CD8-positive, alpha-beta memory T cell (primary cell): ENCODE measurements at regions not wholly inside any gene's neighbourhood (a gene's known extent, or its start where the extent isn't known, plus 50 kb on each side); places are given as distances from the start of the nearest gene placed in this dataset.

ENCODE experiments used
- CTCF ChIA-PET: fragments of 350-600 bp; sonication (Branson Sonifier 250); formaldehyde crosslinking; loops from one replicate; lab custom pipeline; 2021; ENCODE audit warnings: antibody characterized with exemption; lab: Charles Lee
- POLR2A ChIA-PET: fragments of 350-600 bp; sonication (Branson Sonifier 250); formaldehyde crosslinking; loops from one replicate; lab custom pipeline; 2021; ENCODE audit warnings: antibody characterized with exemption; lab: Charles Lee
- DNase-seq, 5 donors: peaks; one replicate each; pipeline versions ENCODE4 v3.0.0 to v3.0.0-alpha.2; 2020 to 2022; ENCODE audit warnings: mixed read lengths in 1 of 5
- H3K27ac ChIP-seq: one replicate; pipeline ENCODE4 v1.7.0; 2013; ENCODE audit warnings: low read depth, mild to moderate bottlenecking, low read length, moderate library complexity
- H3K27me3 ChIP-seq: 2 replicates; pipeline ENCODE4 v1.7.0; 2013; ENCODE audit warnings: low read length, mild to moderate bottlenecking; ENCODE audit not compliant: insufficient read depth, poor library complexity, severe bottlenecking
- H3K36me3 ChIP-seq: 2 replicates; pipeline ENCODE4 v1.7.0; 2013; ENCODE audit warnings: mild to moderate bottlenecking, low read length, moderate library complexity; ENCODE audit not compliant: insufficient read depth
- H3K4me1 ChIP-seq: 2 replicates; pipeline ENCODE4 v1.7.0; 2013; ENCODE audit warnings: mild to moderate bottlenecking, low read length, moderate library complexity; ENCODE audit not compliant: insufficient read depth
- H3K4me3 ChIP-seq: 2 replicates; pipeline ENCODE4 v1.7.0; 2013; ENCODE audit warnings: mild to moderate bottlenecking, low read length
- H3K9me3 ChIP-seq: 2 replicates; pipeline ENCODE4 v1.7.0; 2013; ENCODE audit warnings: mild to moderate bottlenecking, low read length
- H3K27ac Mint-ChIP-seq, 8 donors: one replicate each; pipeline ENCODE4 v1.8.0; 2020 to 2021; ENCODE audit warnings: mixed read lengths in 8 of 8, mild to moderate bottlenecking in 6 of 8, inconsistent platforms in 3 of 8, moderate library complexity in 3 of 8
- H3K27me3 Mint-ChIP-seq, 2 donors: one replicate each; pipeline ENCODE4 v1.8.0; 2020 to 2021; ENCODE audit warnings: mixed read lengths in 2 of 2, mild to moderate bottlenecking in 1 of 2, moderate library complexity in 1 of 2
- H3K36me3 Mint-ChIP-seq, 3 donors: one replicate each; pipeline ENCODE4 v1.8.0; 2020 to 2021; ENCODE audit warnings: mixed read lengths in 3 of 3, inconsistent platforms in 1 of 3, mild to moderate bottlenecking in 1 of 3
- H3K4me1 Mint-ChIP-seq, 3 donors: one replicate each; pipeline ENCODE4 v1.8.0; 2020 to 2021; ENCODE audit warnings: mixed read lengths in 3 of 3, inconsistent platforms in 1 of 3, mild to moderate bottlenecking in 1 of 3
- H3K4me3 Mint-ChIP-seq, 7 donors: one replicate each; pipeline ENCODE4 v1.8.0; 2020 to 2021; ENCODE audit warnings: mixed read lengths in 7 of 7, mild to moderate bottlenecking in 6 of 7, moderate library complexity in 4 of 7, inconsistent platforms in 2 of 7
- H3K9me3 Mint-ChIP-seq, 5 donors: one replicate each; pipeline ENCODE4 v1.8.0; 2020 to 2022; ENCODE audit warnings: mixed read lengths in 5 of 5, mild to moderate bottlenecking in 3 of 5, moderate library complexity in 2 of 5, inconsistent platforms in 1 of 5

DNA sequence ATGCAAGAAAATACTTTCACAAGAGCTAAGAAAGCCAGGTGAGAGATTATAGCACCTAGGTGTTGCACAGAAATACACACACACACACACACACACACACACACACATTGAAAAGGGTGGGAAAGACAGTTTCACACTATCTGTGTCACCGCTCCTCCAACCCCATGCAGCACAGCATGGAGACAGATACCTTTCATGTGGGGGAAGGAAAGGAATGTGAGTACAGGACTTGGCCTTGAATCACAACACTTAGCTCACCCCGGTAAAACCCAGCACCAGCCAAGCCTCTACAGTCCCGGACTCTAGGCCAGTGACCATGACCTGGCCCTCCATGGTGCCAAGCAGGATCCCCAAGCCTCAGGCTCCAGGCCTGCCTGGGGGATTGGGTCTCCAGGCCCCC, 462.0 kb upstream of the SPRY2 start:
- H3K36me3 ChIP-seq, result no peaks in the 10 kb centered on the region
- no peaks in the 10 kb centered on the region for H3K27me3 Mint-ChIP-seq
- ChIA-PET POLR2A (no interaction called here), CTCF (no interaction called here)
- no peak overlapping the region for H3K27ac Mint-ChIP-seq
- no peaks in the 10 kb centered on the region for H3K9me3 ChIP-seq
- DNase-seq, result no peak
- no peaks in the 10 kb centered on the region for H3K27me3 ChIP-seq
- H3K9me3 Mint-ChIP-seq, result peaks cover 0 to 8% (median 0%) of the 10 kb centered on the region in 5 donors
- no peaks in the 10 kb centered on the region for H3K4me1 Mint-ChIP-seq
- H3K4me3 ChIP-seq, result no peak overlapping the region
- no peaks in the 10 kb centered on the region for H3K36me3 Mint-ChIP-seq
- H3K27ac ChIP-seq, result no peak overlapping the region
- no peak overlapping the region for H3K4me3 Mint-ChIP-seq
- no peaks in the 10 kb centered on the region for H3K4me1 ChIP-seq

DNA sequence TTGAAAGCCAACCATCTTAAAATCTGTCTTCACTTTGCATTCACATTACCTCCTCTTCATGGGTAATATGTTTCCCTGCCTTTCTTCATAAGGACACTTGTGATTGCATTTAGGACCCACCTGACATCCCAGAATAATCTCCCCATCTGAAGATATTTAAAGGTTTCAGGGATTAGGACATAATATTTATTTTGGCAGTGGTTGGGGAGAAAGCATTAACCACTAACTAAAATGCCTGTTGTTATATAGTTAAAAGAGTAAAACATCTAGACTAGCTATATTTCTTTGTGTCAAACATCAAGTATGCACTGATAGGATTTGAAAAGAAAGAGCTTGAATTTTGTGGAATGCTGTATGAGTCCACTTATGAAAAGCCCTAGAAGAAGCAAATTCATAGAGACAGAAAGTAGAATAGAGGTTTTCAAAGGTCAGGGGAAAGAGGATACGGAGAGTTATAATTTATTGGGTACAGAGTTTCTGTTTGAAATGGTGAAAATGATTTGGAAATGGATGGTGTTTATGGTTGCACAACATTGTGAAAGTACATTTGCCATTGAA, 457.7 kb upstream of the SPRY2 start:
- ChIA-PET CTCF (no interaction called here), POLR2A (no interaction called here)
- DNase-seq, result no peak
- H3K27me3 Mint-ChIP-seq, result no peaks in the 10 kb centered on the region
- H3K4me3 Mint-ChIP-seq, result no peak overlapping the region
- no peaks in the 10 kb centered on the region for H3K9me3 ChIP-seq
- H3K36me3 Mint-ChIP-seq, result peaks cover 0 to 2% (median 0%) of the 10 kb centered on the region in 3 donors
- H3K4me1 ChIP-seq, result no peaks in the 10 kb centered on the region
- H3K4me3 ChIP-seq, result no peak overlapping the region
- peaks cover 0 to 12% (median 2%) of the 10 kb centered on the region in 5 donors for H3K9me3 Mint-ChIP-seq
- no peaks in the 10 kb centered on the region for H3K36me3 ChIP-seq
- no peaks in the 10 kb centered on the region for H3K27me3 ChIP-seq
- H3K27ac ChIP-seq, result no peak overlapping the region
- H3K27ac Mint-ChIP-seq, result no peak overlapping the region
- no peaks in the 10 kb centered on the region for H3K4me1 Mint-ChIP-seq

DNA sequence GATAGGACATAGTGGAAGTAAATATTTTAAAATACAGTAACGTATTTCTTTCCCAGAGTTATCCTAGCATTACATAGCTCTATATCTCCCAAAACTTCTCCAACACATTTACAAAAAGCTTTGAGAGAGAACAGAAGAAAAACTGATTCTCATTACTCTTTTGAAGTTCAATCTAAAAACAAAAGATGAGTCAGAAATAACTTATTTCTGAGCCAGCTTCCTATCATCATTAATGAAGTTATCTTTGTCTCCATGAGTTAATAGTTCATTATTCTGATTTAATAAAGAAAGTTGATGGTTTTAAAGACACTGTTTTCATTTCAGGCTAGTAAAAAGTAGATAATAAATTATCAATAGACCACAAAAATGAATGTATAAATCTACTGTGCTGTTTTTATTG, 446.7 kb upstream of the SPRY2 start:
- no peak overlapping the region for H3K27ac Mint-ChIP-seq
- no peak overlapping the region for H3K27ac ChIP-seq
- POLR2A ChIA-PET, result no interaction called here
- H3K4me3 Mint-ChIP-seq, result no peak overlapping the region
- H3K27me3 Mint-ChIP-seq, result no peaks in the 10 kb centered on the region
- H3K4me1 Mint-ChIP-seq, result no peaks in the 10 kb centered on the region
- H3K4me3 ChIP-seq, result no peak overlapping the region
- no peak for DNase-seq
- CTCF ChIA-PET, result no interaction called here
- H3K4me1 ChIP-seq, result no peaks in the 10 kb centered on the region
- no peaks in the 10 kb centered on the region for H3K9me3 ChIP-seq
- H3K9me3 Mint-ChIP-seq, result peaks cover 0 to 4% (median 0%) of the 10 kb centered on the region in 5 donors
- no peaks in the 10 kb centered on the region for H3K27me3 ChIP-seq
- no peaks in the 10 kb centered on the region for H3K36me3 Mint-ChIP-seq
- H3K36me3 ChIP-seq, result no peaks in the 10 kb centered on the region

DNA sequence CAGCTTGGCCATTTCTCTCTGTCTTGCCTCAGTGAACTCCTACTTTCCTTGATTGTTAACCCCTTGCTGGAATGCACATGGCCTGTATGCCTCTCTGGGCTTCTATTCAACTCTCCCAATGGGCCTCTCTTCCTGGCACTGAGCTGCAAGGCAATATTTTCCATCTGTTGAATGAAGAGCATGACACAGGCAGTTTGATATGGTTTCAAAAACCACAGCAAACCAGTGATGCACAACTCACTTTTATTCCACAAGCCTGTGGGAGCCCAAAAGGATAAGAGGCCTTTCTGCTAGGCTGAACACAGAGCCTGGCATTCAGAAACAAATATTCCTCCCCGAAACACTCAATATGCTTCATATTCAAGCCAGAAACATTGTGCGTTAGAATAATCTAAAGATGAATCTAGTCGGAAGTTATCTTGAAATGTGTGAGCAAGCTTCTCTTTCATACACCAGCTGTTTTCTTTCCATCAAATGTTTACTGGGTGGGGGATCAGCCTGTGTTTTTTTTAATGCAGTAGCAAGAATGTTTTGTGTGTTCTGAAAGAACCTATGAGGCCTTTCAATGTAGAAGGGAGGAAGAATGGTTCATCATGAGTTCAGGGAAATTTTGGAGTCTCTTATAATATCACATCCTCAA, 443.1 kb upstream of the SPRY2 start:
- no peaks in the 10 kb centered on the region for H3K4me1 Mint-ChIP-seq
- H3K36me3 Mint-ChIP-seq, result no peaks in the 10 kb centered on the region
- no peaks in the 10 kb centered on the region for H3K4me1 ChIP-seq
- peaks cover 0 to 6% (median 0%) of the 10 kb centered on the region in 5 donors for H3K9me3 Mint-ChIP-seq
- ChIA-PET CTCF (no interaction called here), POLR2A (no interaction called here)
- no peaks in the 10 kb centered on the region for H3K9me3 ChIP-seq
- H3K36me3 ChIP-seq, result no peaks in the 10 kb centered on the region
- no peak overlapping the region for H3K4me3 ChIP-seq
- H3K27ac Mint-ChIP-seq, result no peak overlapping the region
- no peaks in the 10 kb centered on the region for H3K27me3 ChIP-seq
- DNase-seq, result no peak
- no peak overlapping the region for H3K4me3 Mint-ChIP-seq
- no peak overlapping the region for H3K27ac ChIP-seq
- H3K27me3 Mint-ChIP-seq, result no peaks in the 10 kb centered on the region

DNA sequence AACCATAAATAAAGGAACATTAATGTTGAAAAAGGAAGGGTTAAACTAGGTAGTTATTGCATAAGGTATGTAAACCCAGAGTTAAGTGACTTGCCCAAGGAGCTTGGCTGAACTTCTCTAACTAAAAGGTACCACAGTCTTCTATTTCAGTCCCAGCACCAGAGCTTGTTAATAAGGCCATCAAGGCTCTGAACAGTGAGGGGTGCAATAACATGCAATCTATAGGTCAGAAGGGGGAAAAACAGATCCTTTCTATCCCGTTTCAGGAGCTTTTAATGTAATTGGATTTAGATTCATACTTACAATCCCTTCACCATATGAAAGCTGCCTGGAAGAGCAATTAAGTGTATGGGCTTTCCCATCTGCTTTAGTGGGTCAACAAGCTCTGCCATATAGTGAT, 441.5 kb upstream of the SPRY2 start:
- ChIA-PET POLR2A (no interaction called here), CTCF (no interaction called here)
- Mint-ChIP-seq H3K36me3 (no peaks in the 10 kb centered on the region), H3K27ac (no peak overlapping the region), H3K4me3 (no peak overlapping the region), H3K4me1 (no peaks in the 10 kb centered on the region), H3K27me3 (no peaks in the 10 kb centered on the region), H3K9me3 (peaks cover 0 to 6% (median 0%) of the 10 kb centered on the region in 5 donors)
- no peak for DNase-seq
- H3K27me3 ChIP-seq, result no peaks in the 10 kb centered on the region
- H3K4me1 ChIP-seq, result no peaks in the 10 kb centered on the region
- no peaks in the 10 kb centered on the region for H3K9me3 ChIP-seq
- no peak overlapping the region for H3K4me3 ChIP-seq
- H3K36me3 ChIP-seq, result no peaks in the 10 kb centered on the region
- H3K27ac ChIP-seq, result no peak overlapping the region

DNA sequence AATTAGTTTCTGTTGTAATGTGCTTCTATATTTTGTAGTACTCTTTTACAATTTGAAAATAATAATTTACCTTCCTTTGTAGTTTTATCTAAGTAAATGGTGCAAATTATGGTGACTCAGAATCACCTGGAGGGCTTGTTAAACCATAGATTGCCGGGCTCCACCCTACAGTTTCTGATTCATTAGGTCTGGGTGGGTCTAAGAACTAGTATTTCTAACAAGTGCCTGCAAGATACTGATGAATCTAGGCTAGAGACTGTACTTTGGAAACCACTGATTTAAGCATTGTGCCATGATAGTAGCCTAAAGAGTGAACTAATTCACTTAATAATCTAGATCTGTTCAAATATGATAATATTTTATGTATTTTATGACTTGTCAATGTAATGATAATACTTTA, 437.4 kb upstream of the SPRY2 start:
- Mint-ChIP-seq H3K27me3 (no peaks in the 10 kb centered on the region), H3K4me3 (no peak overlapping the region), H3K36me3 (no peaks in the 10 kb centered on the region), H3K9me3 (peaks cover 0 to 3% (median 0%) of the 10 kb centered on the region in 5 donors), H3K4me1 (no peaks in the 10 kb centered on the region), H3K27ac (no peak overlapping the region)
- CTCF ChIA-PET, result no interaction called here
- H3K4me3 ChIP-seq, result no peak overlapping the region
- no peaks in the 10 kb centered on the region for H3K27me3 ChIP-seq
- DNase-seq, result no peak
- H3K9me3 ChIP-seq, result no peaks in the 10 kb centered on the region
- POLR2A ChIA-PET, result no interaction called here
- H3K36me3 ChIP-seq, result no peaks in the 10 kb centered on the region
- H3K27ac ChIP-seq, result no peak overlapping the region
- no peaks in the 10 kb centered on the region for H3K4me1 ChIP-seq

DNA sequence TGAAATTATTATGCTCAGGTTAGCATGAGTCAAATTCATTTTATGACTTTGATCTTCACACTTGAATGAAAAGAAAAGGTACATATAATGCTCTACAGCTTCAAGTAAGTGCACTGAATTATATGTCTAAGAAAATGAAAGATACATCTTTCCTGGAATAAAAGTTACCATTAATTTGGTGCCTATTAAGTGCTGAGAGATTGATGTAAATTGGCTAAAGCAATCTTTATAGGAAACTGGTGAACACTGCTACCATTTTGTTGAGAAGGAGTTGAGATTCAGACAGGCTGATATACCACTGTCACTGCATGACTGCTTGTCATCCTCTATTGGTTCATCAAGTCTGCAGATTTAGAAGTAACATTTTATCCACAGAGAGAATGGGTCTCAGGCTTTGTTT, 416.8 kb upstream of the SPRY2 start:
- Mint-ChIP-seq H3K4me3 (no peak overlapping the region), H3K4me1 (no peaks in the 10 kb centered on the region), H3K27me3 (no peaks in the 10 kb centered on the region), H3K27ac (no peak overlapping the region), H3K36me3 (no peaks in the 10 kb centered on the region), H3K9me3 (peaks cover 0 to 11% (median 0%) of the 10 kb centered on the region in 5 donors)
- Histone ChIP-seq H3K27me3 (no peaks in the 10 kb centered on the region), H3K9me3 (no peaks in the 10 kb centered on the region), H3K4me1 (no peaks in the 10 kb centered on the region), H3K4me3 (no peak overlapping the region), H3K36me3 (no peaks in the 10 kb centered on the region), H3K27ac (no peak overlapping the region)
- DNase-seq, result no peak
- POLR2A ChIA-PET, result no interaction called here
- CTCF ChIA-PET, result no interaction called here

DNA sequence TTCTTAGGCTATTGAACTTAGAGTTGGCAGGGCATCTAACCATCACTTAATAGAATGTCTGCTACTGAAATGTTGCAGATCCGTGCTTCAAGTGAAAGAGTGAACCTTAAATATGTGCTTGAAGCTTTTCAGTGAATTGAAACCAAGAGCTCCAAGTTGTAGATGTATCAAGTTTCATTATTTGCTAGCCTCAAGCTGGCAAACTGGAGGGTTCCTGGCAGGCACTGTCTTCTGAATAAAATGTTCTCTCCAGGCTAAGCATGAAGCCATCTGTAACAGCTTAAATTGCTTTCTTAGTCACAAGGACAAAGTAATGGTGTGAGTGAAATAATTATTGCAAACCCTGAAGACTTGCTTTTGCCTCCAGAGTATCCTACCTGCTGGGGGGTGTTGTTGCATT, 415.0 kb upstream of the SPRY2 start:
- no peaks in the 10 kb centered on the region for H3K4me1 ChIP-seq
- H3K4me1 Mint-ChIP-seq, result no peaks in the 10 kb centered on the region
- H3K9me3 Mint-ChIP-seq, result peaks cover 0 to 11% (median 0%) of the 10 kb centered on the region in 5 donors
- no peaks in the 10 kb centered on the region for H3K9me3 ChIP-seq
- CTCF ChIA-PET, result no interaction called here
- H3K36me3 Mint-ChIP-seq, result peaks cover 0 to 2% (median 0%) of the 10 kb centered on the region in 3 donors
- H3K4me3 Mint-ChIP-seq, result no peak overlapping the region
- POLR2A ChIA-PET, result no interaction called here
- no peak for DNase-seq
- no peaks in the 10 kb centered on the region for H3K27me3 Mint-ChIP-seq
- H3K27me3 ChIP-seq, result no peaks in the 10 kb centered on the region
- H3K27ac Mint-ChIP-seq, result no peak overlapping the region
- H3K36me3 ChIP-seq, result no peaks in the 10 kb centered on the region
- H3K27ac ChIP-seq, result no peak overlapping the region
- H3K4me3 ChIP-seq, result no peak overlapping the region
